GM21423 (cell line): ENCODE measurements at regions not wholly inside any gene's neighbourhood (a gene's known extent, or its start where the extent isn't known, plus 50 kb on each side); places are given as distances from the start of the nearest gene placed in this dataset.

Source experiments
- ATAC-seq: cut with Tn5 transposase; IDR thresholded peaks from one replicate; pipeline ENCODE4 v1.9.1; 2021; ENCODE audit warnings: mild to moderate bottlenecking, moderate library complexity; ENCODE audit not compliant: unreplicated experiment

GRCh38 chr7:112887976-112888375, 97.8 kb upstream of the TMEM168 start:
- no peak for ATAC-seq

GRCh38 chr7:112887337-112887736, 97.1 kb upstream of the TMEM168 start:
- no peak for ATAC-seq

- ATAC-seq = no peak
Measured at GRCh38 chr7:112886208-112886607, 96.0 kb upstream of the TMEM168 start.

- no peak for ATAC-seq
Measured at GRCh38 chr7:112882991-112883390, 92.8 kb upstream of the TMEM168 start.

- ATAC-seq = no peak
Measured at GRCh38 chr7:112882511-112882910, 92.3 kb upstream of the TMEM168 start.

GRCh38 chr7:112882022-112882421, 91.8 kb upstream of the TMEM168 start:
- ATAC-seq = no peak

- ATAC-seq = no peak
Measured at GRCh38 chr7:112880818-112881418, 90.7 kb upstream of the TMEM168 start.

GRCh38 chr7:112877691-112878460, 87.7 kb upstream of the TMEM168 start:
- no peak for ATAC-seq

- no peak for ATAC-seq
Measured at GRCh38 chr7:112876877-112877276, 86.7 kb upstream of the TMEM168 start.

- ATAC-seq = no peak
Measured at GRCh38 chr7:112874909-112875308, 84.7 kb upstream of the TMEM168 start.

- ATAC-seq = no peak
Measured at GRCh38 chr7:112873831-112874553, 83.8 kb upstream of the TMEM168 start.

GRCh38 chr7:112869111-112869774, 79.0 kb upstream of the TMEM168 start:
- no peak for ATAC-seq

- ATAC-seq = no peak
Measured at GRCh38 chr7:112868609-112869008, 78.4 kb upstream of the TMEM168 start.

- peak; percentile 100 for ATAC-seq
Measured at GRCh38 chr7:112866424-112866823, 76.2 kb upstream of the TMEM168 start.

- no peak for ATAC-seq
Measured at GRCh38 chr7:112864380-112864779, 74.2 kb upstream of the TMEM168 start.

- ATAC-seq = no peak
Measured at GRCh38 chr7:112858838-112859237, 68.6 kb upstream of the TMEM168 start.

- no peak for ATAC-seq
Measured at GRCh38 chr7:112855227-112855626, 65.0 kb upstream of the TMEM168 start.

- ATAC-seq = no peak
Measured at GRCh38 chr7:112854169-112854568, 64.0 kb upstream of the TMEM168 start.

- ATAC-seq = no peak
Measured at GRCh38 chr7:112853422-112853821, 63.2 kb upstream of the TMEM168 start.

GRCh38 chr7:112843151-112843550, 53.0 kb upstream of the TMEM168 start:
- ATAC-seq = no peak
